ENCODE measurements at regions not wholly inside any gene's neighbourhood (a gene's known extent, or its start where the extent isn't known, plus 50 kb on each side); places are given as distances from the start of the nearest gene placed in this dataset.

- peaks cover 20% of the 10 kb centered on the region for H3K27me3 Mint-ChIP-seq (ENCODE audit: insufficient read depth, low read depth, poor library complexity)
- TF ChIP-seq REST (IDR thresholded peaks at IDR 0.05; ENCODE audit: unreplicated experiment) (no peak), ZNF114 (CRISPR knock-in tag; IDR thresholded peaks at IDR 0.05) (no peak), CREB1 (CRISPR knock-in tag; IDR thresholded peaks at IDR 0.05; ENCODE audit: low read depth) (no peak), EZH2 (IDR thresholded peaks at IDR 0.05; ENCODE audit: low read depth, unreplicated experiment) (no peak), STAT1 (IDR thresholded peaks at IDR 0.05; ENCODE audit: unreplicated experiment) (no peak), EZH2phosphoT487 (IDR thresholded peaks at IDR 0.05; ENCODE audit: unreplicated experiment) (no peak), ETS1 (IDR thresholded peaks at IDR 0.05) (no peak), JUNB (IDR thresholded peaks at IDR 0.05; ENCODE audit: unreplicated experiment) (no peak), CTCF (conservative IDR thresholded peaks at IDR 0.05; ENCODE audit: low read depth in 2 of 2) (no peak), NANOG (IDR thresholded peaks at IDR 0.05; ENCODE audit: borderline replicate concordance) (no peak), ZNF462 (CRISPR knock-in tag; IDR thresholded peaks at IDR 0.05) (no peak), POLR2AphosphoS5 (IDR thresholded peaks at IDR 0.05; ENCODE audit: low read depth) (no peak), ZNF331 (CRISPR knock-in tag; IDR thresholded peaks at IDR 0.05; ENCODE audit: low read depth) (no peak)
- Histone ChIP-seq H3K9me2 (ENCODE audit: insufficient read depth) (no peaks in the 10 kb centered on the region), H3K27me3 (ENCODE audit: insufficient read depth) (no peaks in the 10 kb centered on the region), H3K4me1 (ENCODE audit: insufficient read depth) (no peaks in the 10 kb centered on the region), H3K36me3 (ENCODE audit: insufficient read depth) (peaks cover 13% of the 10 kb centered on the region), H4K20me1 (replicated peaks; ENCODE audit: insufficient read depth) (no peaks in the 10 kb centered on the region), H3K79me2 (replicated peaks; ENCODE audit: insufficient read depth) (no peaks in the 10 kb centered on the region), H3F3A (replicated peaks; ENCODE audit: low read depth) (peaks cover 6% of the 10 kb centered on the region; the same call in 1 of the 2 replicates), H3K27ac (ENCODE audit: low read depth) (no peak overlapping the region), H3K4me3 (no peak overlapping the region), H3K4me2 (no peak overlapping the region), H2AFZ (no peak overlapping the region)
- no peak overlapping the region for H3K4me3 Mint-ChIP-seq
- H3K27ac Mint-ChIP-seq, result no peak overlapping the region
- DNase-seq (ENCODE audit: low spot score) (no peak), ATAC-seq (no peak)
- H3K9me3 Mint-ChIP-seq, result peaks cover 19% of the 10 kb centered on the region
- peaks cover 4% of the 10 kb centered on the region; the same call in 2 of the 3 replicates for H3K4me1 Mint-ChIP-seq
- H3K36me3 Mint-ChIP-seq (ENCODE audit: low read depth), result no peaks in the 10 kb centered on the region; the same call in 2 of the 3 replicates
Observed at GRCh38 chr22:48837341-48837935, 990.2 kb downstream of the BRD1 start.

Measured in GM23338 (cell line).